ENCODE measurements at regions not wholly inside any gene's neighbourhood (a gene's known extent, or its start where the extent isn't known, plus 50 kb on each side); places are given as distances from the start of the nearest gene placed in this dataset.

- H3K27ac ChIP-seq = no peak overlapping the region
- no peaks in the 10 kb centered on the region for H3K27me3 ChIP-seq
- WGBS, 2 donors = 70 to 79% methylated on average over 8 of the region's 8 CpGs
- ATAC-seq = no peak
- intact Hi-C loops (cut with DNase I) = no loop called here
- H3K4me1 ChIP-seq = no peaks in the 10 kb centered on the region
- no peak overlapping the region for H3K4me3 ChIP-seq
- TF ChIP-seq CTCF (IDR thresholded peaks at IDR 0.05) (no peak), POLR2A (IDR thresholded peaks at IDR 0.05) (no peak)
- DNase-seq = no peak
- no peaks in the 10 kb centered on the region for H3K9me3 ChIP-seq
- H3K36me3 ChIP-seq (replicated peaks in 1 of 2; ENCODE audit: insufficient read depth in 1 of 2, low read depth in 2 of 2) = no peaks in the 10 kb centered on the region
Measured at GRCh38 chr10:53646525-53646924, 873.9 kb upstream of the MBL2 start.

GRCh38 chr10:53645951-53646350 lies 873.4 kb upstream of the MBL2 start:
- Histone ChIP-seq H3K9me3 (no peaks in the 10 kb centered on the region), H3K27me3 (no peaks in the 10 kb centered on the region), H3K27ac (no peak overlapping the region), H3K4me1 (no peaks in the 10 kb centered on the region), H3K36me3 (replicated peaks in 1 of 2; ENCODE audit: insufficient read depth in 1 of 2, low read depth in 2 of 2) (no peaks in the 10 kb centered on the region), H3K4me3 (no peak overlapping the region)
- 56 to 63% methylated on average over 1 of the region's 1 CpG for WGBS, 2 donors
- DNase-seq = no peak
- no peak for ATAC-seq
- intact Hi-C loops (cut with DNase I) = no loop called here
- TF ChIP-seq CTCF (IDR thresholded peaks at IDR 0.05) (no peak), POLR2A (IDR thresholded peaks at IDR 0.05) (no peak)

- 28 to 45% methylated on average over 4 of the region's 4 CpGs for WGBS, 2 donors
- DNase-seq (no peak), ATAC-seq (no peak)
- no peaks in the 10 kb centered on the region for H3K9me3 ChIP-seq
- H3K4me3 ChIP-seq = no peak overlapping the region
- intact Hi-C loops (cut with DNase I) = no loop called here
- TF ChIP-seq POLR2A (IDR thresholded peaks at IDR 0.05) (no peak), CTCF (IDR thresholded peaks at IDR 0.05) (no peak)
- H3K27me3 ChIP-seq = no peaks in the 10 kb centered on the region
- H3K27ac ChIP-seq = no peak overlapping the region
- H3K4me1 ChIP-seq = no peaks in the 10 kb centered on the region
- H3K36me3 ChIP-seq (replicated peaks in 1 of 2; ENCODE audit: insufficient read depth in 1 of 2, low read depth in 2 of 2) = no peaks in the 10 kb centered on the region
Measured at GRCh38 chr10:53638006-53638405, 865.4 kb upstream of the MBL2 start.

- no peak for TF ChIP-seq POLR2A (IDR thresholded peaks at IDR 0.05)
- TF ChIP-seq CTCF (IDR thresholded peaks at IDR 0.05) = no peak
- no peaks in the 10 kb centered on the region for H3K36me3 ChIP-seq (replicated peaks in 1 of 2; ENCODE audit: insufficient read depth in 1 of 2, low read depth in 2 of 2)
- H3K4me3 ChIP-seq = no peak overlapping the region
- DNase-seq (no peak), ATAC-seq (no peak)
- intact Hi-C loops (cut with DNase I) = no loop called here
- no peaks in the 10 kb centered on the region for H3K27me3 ChIP-seq
- no peaks in the 10 kb centered on the region for H3K4me1 ChIP-seq
- no peak overlapping the region for H3K27ac ChIP-seq
- no peaks in the 10 kb centered on the region for H3K9me3 ChIP-seq
- 39 to 52% methylated on average over 4 of the region's 4 CpGs for WGBS, 2 donors
Measured at GRCh38 chr10:53624722-53625121, 852.1 kb upstream of the MBL2 start.

- no peak overlapping the region for H3K27ac ChIP-seq
- H3K36me3 ChIP-seq (replicated peaks in 1 of 2; ENCODE audit: insufficient read depth in 1 of 2, low read depth in 2 of 2) = no peaks in the 10 kb centered on the region
- WGBS, 2 donors = 58 to 67% methylated on average over 2 of the region's 2 CpGs
- TF ChIP-seq POLR2A (IDR thresholded peaks at IDR 0.05) = no peak
- no peak for TF ChIP-seq CTCF (IDR thresholded peaks at IDR 0.05)
- ATAC-seq (no peak), DNase-seq (no peak)
- no peaks in the 10 kb centered on the region for H3K4me1 ChIP-seq
- H3K9me3 ChIP-seq = no peaks in the 10 kb centered on the region
- H3K27me3 ChIP-seq = no peaks in the 10 kb centered on the region
- intact Hi-C loops (cut with DNase I) = no loop called here
- no peak overlapping the region for H3K4me3 ChIP-seq
Measured at GRCh38 chr10:53622201-53622600, 849.6 kb upstream of the MBL2 start.
